ENCODE measurements at regions not wholly inside any gene's neighbourhood (a gene's known extent, or its start where the extent isn't known, plus 50 kb on each side); places are given as distances from the start of the nearest gene placed in this dataset.
"Not testable (repeated sequence)": the region's sequence is repeated elsewhere in the genome, so short reads cannot be mapped to it uniquely, and the experiment has no call there.

GRCh38 chr7:66503551-66504031 lies 125.1 kb upstream of the KCTD7 start:
- no peak for DNase-seq (ENCODE audit: low read depth)

- DNase-seq (ENCODE audit: low read depth) = no peak
Observed at GRCh38 chr7:66504131-66504530, 124.5 kb upstream of the KCTD7 start.

DNA sequence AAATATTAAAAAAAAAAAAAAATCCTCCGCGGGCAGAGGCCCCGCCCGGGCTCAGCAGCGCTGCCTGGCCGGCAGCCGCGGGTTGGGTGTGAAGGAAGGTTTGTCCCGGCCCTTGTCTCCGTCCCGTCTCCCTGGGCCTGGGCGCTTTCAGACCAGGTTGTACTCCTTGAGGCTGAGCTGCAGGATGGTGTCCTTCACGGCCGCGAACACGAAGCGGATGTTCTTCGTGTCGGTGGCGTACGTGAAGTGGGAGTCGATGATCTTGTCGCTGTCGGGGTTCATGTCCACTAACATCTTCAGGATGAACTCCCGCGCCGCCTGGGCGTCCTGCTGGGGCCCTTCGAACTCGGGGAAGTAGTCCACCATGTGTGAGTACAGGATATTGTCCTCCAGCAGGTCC lies 123.7 kb upstream of the KCTD7 start:
- DNase-seq (ENCODE audit: low read depth) = no peak

- DNase-seq (ENCODE audit: low read depth) = peak; percentile 6
Observed at GRCh38 chr7:66505531-66506451, 122.9 kb upstream of the KCTD7 start.

DNA sequence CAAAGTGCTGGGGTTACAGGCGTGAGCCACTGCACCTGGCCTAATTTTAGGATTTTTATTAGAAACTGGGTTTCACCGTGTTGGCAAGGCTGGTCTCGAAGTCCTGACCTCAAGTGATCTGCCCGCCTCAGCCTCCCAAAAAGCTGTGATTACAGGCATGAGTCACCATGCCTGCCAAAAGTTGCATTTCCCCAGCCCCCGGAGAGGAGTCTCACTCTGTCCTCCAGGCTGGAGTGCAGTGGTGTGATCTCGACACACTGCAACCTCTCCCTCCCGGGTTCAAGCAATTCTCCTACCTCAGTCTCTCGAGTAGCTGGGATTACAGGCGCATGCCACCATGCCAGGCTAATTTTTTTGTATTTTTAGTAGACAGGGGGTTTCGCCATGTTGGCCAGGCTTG lies 122.0 kb upstream of the KCTD7 start:
- not testable (repeated sequence) for DNase-seq (ENCODE audit: low read depth)

DNA sequence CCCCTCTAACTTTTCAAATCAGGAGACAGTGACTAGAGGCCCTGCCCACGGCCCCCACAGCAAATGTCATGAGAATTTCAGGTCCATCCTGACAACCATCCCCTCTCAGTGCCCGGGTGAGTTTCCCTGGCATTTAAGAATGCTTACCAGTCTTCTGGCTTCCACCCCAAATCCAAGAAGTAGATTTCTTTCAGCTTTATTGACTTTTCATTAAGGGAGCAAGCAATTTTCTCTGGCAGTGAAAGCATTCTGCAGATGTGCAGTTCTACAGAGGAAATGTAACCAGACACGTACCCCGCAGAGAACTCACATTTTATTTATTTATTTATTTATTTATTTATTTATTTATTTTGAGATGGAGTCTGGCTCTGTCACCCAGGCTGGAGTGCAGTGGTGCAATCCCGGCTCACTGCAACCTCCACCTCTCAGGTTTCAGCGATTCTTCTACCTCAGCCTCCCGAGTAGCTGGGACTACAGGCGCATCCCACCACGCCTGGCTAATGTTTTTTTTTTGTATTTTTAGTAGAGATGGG lies 120.9 kb upstream of the KCTD7 start:
- no peak for DNase-seq (ENCODE audit: low read depth)

DNA sequence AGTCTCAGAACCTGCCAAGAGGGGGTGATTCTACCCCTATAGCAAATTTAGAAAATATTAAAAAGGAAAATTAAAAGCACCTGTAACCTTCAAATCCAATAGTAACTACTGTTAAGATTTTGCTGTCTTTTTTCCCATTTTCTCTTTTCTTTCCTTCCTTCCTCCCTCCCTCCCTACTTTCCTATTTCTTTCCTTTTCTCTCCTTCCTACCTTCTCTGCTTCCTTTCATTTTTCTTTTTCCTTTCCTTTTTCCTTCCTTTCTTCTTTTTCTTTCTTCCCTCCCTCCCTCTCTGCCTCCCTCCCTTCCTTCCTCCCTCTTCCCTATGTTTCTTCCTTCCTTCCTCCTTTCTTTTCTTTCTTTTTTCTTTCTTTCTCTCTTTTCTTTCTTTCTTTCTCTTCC lies 120.2 kb upstream of the KCTD7 start:
- DNase-seq (ENCODE audit: low read depth) = no peak

DNA sequence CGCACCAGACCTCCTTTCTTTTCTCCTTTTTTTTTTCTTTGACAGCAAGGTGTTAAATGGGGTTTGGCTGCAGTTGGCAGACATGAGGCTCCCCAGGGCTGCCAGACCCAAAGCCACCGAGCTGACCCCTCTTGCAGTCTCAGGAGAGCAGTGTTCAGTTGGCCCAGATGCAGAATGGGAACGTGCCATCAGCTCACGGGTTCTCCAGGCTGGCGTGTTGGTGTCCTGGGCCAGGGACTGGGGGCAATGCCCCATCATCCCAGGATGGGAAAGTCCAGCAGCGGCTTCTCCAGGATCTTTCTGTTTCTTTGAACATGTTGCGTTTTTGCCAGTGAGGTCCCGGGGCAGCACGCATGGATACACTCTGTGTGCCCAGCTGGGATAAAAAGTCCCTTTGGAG lies 114.6 kb upstream of the KCTD7 start:
- DNase-seq (ENCODE audit: low read depth) = no peak

- no peak for DNase-seq (ENCODE audit: low read depth)
Observed at GRCh38 chr7:66517212-66517909, 111.3 kb upstream of the KCTD7 start.

DNA sequence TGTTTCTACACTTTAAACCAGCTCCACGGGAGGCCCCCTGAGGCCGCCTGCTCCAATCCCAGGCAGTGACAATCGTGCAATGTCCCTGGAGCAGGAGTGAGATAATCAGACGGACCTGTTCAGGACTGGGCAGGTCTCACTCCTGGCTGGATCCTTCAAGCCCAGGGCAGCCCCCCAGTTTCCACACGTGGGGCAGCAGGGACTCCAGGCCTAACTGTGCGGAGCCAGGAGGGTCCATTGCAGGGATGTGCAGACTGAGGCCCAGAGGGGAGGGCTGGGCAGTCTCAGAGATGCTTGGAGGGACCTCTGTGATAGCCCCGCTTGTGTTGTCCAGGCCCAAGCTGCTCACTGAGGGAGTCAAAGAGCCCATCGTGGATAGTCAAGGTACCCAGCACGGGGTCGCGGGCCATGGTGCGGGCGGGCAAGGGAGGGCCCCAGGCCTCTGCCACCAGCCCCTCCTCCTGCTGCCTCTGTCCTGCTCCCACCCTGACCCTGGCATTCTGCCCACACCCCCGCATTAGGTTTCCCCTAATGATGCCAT lies 110.5 kb upstream of the KCTD7 start:
- no peak for DNase-seq (ENCODE audit: low read depth)

- no peak for DNase-seq (ENCODE audit: low read depth)
Observed at GRCh38 chr7:66521675-66522074, 107.0 kb upstream of the KCTD7 start.

DNA sequence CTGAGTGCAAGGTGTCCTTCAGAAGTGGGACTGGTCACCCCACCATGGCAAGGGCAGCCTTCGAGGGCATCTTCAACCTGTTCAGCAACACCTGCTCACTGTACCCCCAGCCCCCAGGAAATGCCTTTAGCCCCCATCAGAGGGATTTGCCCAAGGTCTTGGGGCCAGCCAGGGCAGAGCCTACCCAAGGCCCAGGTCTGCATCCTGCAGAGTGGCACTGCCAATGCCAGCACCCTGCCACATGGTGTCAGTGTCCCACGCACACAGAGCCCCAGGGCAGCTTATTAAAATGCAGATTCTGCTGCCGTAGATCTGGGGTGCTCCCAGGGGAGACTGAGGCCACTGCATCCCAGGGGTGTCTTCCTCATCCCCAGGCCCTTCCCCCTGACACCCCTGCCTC lies 106.2 kb upstream of the KCTD7 start:
- DNase-seq (ENCODE audit: low read depth) = no peak

- DNase-seq (ENCODE audit: low read depth) = no peak
Observed at GRCh38 chr7:66523409-66523808, 105.3 kb upstream of the KCTD7 start.

GRCh38 chr7:66524738-66525137 lies 103.9 kb upstream of the KCTD7 start:
- DNase-seq (ENCODE audit: low read depth) = no peak

DNA sequence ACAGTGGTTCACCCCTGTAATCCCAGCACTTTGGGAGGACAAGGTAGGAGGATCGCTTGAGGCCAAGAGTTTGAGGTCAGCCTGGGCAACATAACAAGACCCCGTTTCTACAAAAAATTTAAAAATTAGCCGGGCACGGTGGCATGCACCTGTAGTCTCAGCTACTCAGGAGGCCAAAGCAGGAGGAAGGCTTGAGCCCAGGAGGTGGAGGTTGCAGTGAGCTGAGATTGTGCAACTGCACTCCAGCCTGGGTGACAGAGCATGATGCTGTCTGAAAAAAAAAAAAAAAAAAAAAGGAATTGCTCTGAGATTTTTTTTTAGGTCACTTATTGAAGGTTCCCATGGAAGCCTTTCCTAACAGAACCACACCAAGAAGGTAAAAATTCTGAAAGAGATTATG lies 101.9 kb upstream of the KCTD7 start:
- DNase-seq (ENCODE audit: low read depth) = not testable (repeated sequence)

DNA sequence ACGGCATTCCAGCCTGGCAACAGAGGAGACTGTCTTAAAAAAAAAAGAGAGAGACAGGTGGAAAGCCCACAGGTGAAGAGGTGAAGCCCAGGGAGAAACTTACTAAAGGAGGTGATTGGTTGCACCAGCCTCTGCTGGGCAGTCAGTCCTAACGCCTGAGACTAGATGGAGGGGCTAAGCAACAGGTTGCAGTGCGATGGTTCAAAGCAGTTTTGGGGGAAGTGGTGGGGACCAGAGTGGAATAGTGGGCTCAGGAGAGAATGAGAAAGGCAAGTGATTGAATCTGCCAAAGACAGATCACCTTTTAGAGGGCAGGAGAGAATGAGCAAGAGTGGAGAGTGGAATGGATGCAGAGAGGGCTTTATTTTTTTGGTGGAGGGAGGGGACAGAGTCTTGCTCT lies 100.0 kb upstream of the KCTD7 start:
- DNase-seq (ENCODE audit: low read depth) = no peak

DNA sequence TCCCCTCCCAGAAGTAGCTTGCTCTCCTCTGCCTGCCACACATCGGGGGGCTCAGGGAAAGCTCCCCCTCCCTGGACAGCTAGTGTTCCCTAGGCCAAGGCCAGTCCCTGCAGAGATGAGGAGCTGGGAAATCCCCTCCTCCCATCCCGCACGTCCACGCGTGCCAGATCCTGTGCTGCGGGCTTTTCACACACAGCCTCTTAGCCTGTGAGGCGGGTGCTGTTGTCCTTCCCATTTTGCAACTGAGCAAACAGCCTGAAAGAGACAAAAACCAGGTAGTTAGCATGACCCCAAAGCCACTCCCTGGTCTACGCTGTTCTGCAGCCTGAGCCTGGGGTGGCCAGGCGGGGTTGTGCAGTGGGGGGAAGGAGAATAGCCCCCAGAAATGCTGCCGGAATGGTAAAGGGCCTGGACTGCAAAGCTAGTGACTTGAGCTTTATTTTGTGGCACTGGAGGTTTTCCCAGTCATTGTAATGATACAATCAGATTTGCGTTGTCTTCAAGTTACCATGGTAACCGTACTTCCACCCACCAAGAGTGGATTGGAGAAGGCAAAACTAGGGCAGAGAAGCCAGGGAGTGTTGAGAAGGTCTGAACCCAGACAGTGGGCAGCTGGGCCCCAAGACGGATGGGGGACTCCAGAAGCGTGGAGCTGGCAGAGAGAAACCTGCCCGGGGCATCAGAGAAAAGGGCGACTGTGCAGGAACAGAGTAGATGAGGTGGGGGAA lies 98.6 kb upstream of the KCTD7 start:
- no peak for DNase-seq (ENCODE audit: low read depth)

DNA sequence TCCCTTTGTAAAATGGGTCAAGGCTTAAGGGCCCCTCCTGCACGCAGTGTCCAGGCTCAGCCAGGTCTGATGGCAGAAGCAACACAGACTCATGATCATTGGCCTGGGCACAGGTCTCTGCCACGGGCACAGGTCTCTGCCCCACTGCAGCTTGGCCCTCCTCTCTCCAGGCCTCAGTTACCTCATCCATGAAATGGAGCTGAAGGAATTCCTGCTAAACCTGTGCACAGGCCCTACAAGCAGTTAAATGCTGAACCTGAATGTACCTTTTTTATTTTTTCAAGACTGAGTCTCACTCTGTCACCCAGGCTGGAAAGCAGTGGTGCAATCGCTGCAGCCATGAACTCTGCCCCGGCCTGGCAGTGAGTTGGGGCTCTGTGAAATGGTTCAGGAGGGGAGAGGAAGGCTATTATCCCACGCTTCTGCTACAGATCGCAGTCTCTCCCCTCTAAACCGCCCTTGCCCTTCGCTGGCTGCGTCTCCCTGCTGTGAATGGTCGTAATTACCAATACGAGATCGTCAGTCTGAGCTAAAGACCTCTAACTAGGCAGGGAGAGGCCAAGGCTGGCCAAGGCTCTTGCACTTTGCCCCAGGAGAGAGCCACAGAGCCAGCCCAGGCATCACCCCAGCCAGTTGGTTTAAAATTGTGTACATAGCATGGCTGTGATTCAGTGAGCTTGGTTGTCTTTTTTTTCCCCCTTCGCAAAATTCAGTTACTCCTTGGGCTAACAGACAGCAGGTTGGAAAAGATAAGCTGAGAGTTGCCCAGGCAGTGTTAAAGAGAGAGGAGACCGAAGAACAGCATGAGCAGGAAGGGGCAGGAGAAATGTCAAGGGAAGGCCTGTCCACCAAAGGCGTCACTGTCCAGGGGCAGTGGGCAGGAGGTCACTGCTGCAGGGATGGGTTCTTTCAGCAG lies 93.0 kb upstream of the KCTD7 start:
- no peak for DNase-seq (ENCODE audit: low read depth)

DNA sequence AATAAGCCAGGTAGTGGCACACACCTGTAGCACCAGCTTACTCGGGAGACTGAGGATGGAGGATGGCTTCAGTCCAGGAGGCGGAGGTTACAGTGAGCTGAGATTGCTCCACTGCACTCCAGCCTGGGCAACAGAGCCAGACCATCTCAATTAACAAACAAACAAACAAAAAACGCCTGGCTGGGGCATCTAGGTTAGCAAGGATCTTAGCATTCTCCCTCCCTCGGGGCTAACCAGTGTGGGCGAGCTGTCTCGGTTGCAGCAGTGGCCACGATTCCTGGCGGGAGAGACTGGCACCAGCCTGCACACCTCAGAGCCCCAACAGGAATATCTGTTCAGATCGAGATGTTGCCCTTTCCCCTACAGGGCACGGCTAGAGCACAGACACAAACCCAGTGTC lies 91.3 kb upstream of the KCTD7 start:
- DNase-seq (ENCODE audit: low read depth) = no peak

DNA sequence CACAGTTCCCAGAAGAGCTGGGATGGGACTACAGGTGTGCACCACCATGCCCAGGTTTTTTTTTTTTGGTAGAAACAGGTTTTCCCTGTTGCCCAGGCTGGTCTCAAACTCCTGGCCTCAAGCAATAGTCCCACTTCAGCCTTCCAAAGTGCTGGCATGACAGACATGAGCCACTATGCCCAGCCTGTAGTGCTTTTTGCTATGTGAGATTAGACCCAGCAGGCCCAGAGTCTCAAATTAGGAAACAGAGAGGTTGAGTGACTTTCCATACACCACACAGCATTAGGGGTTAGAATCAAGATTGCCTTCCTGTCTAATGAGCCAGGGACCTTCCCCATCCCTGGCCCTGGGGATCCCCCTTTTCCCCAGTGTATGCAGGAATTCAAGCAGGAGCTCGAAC lies 90.8 kb upstream of the KCTD7 start:
- no peak for DNase-seq (ENCODE audit: low read depth)

DNA sequence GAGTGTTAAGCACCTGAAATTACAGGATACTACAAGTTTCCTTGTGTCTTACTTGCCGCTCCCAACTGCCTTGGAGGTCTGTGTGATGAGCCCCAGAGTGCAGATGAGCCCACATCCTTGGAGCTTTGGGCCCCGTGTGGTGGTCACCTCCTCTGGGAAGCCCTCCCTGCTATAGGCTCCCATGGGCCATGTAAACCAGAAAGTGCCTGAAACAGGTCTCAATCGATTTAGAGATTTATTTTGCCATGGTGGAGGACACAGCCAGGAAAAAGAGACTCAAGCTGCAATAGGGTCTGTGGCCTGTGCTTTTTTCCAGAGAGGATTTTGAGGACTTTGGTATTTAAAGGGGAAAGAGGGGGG lies 89.4 kb upstream of the KCTD7 start:
- DNase-seq (ENCODE audit: low read depth) = no peak

Measured in activated gamma-delta T cell treated with anti-CD3 and anti-CD28 coated beads, Interleukin-2, amount 50 U/mL, for 16 hours (primary cell).